Astrocyte of the cerebellum (primary cell): ENCODE measurements at regions not wholly inside any gene's neighbourhood (a gene's known extent, or its start where the extent isn't known, plus 50 kb on each side); places are given as distances from the start of the nearest gene placed in this dataset.

Experiments used
- DNase-seq: peaks from one replicate; pipeline ENCODE4 v3.0.0-alpha.2; 2011; ENCODE audit warnings: low read depth
- H3K4me3 ChIP-seq: 2 replicates; pipeline ENCODE4 v1.5.1; 2011; ENCODE audit warnings: mild to moderate bottlenecking, low read depth, low read length, moderate library complexity
- CTCF ChIP-seq: IDR thresholded peaks from 2 replicates; pipeline ENCODE4 v1.5.1; 2012; ENCODE audit warnings: low read length, low read depth, moderate library complexity, mild to moderate bottlenecking; ENCODE audit errors: missing control alignments
- in situ Hi-C: cut with HindIII; loops from 2 replicates; pipeline ENCODE4 v1.10.0; 2017; ENCODE audit warnings: low sequenced_read_pairs

GRCh38 chr1:5543235-5543634 is 449.0 kb downstream of the NPHP4 start:
- TF ChIP-seq CTCF, result no peak
- DNase-seq, result no peak
- H3K4me3 ChIP-seq, result no peak overlapping the region
- in situ Hi-C loops, result no loop called here

GRCh38 chr1:5532811-5533210 is 459.4 kb downstream of the NPHP4 start:
- in situ Hi-C loops, result no loop called here
- no peak for TF ChIP-seq CTCF
- no peak overlapping the region for H3K4me3 ChIP-seq
- no peak for DNase-seq

GRCh38 chr1:5526822-5527551 is 465.2 kb downstream of the NPHP4 start:
- DNase-seq, result no peak
- in situ Hi-C loops, result no loop called here
- TF ChIP-seq CTCF, result no peak
- no peak overlapping the region for H3K4me3 ChIP-seq

- H3K4me3 ChIP-seq, result no peak overlapping the region
- TF ChIP-seq CTCF, result no peak
- in situ Hi-C loops, result no loop called here
- DNase-seq, result no peak
These were observed 465.9 kb downstream of the NPHP4 start for GRCh38 chr1:5526385-5526750.

GRCh38 chr1:5525597-5526384 is 466.4 kb downstream of the NPHP4 start:
- no peak for TF ChIP-seq CTCF
- no peak for DNase-seq
- H3K4me3 ChIP-seq, result no peak overlapping the region
- in situ Hi-C loops, result no loop called here

GRCh38 chr1:5522531-5523145 is 469.6 kb downstream of the NPHP4 start:
- DNase-seq, result no peak
- no peak overlapping the region for H3K4me3 ChIP-seq
- TF ChIP-seq CTCF, result no peak
- in situ Hi-C loops, result no loop called here
